Body of pancreas (tissue), 4 donors: ENCODE measurements at regions not wholly inside any gene's neighbourhood (a gene's known extent, or its start where the extent isn't known, plus 50 kb on each side); places are given as distances from the start of the nearest gene placed in this dataset.

Experiments
- ATAC-seq: fragments of 150-250 bp; one replicate; pipeline ENCODE4 v1.9.1; 2016
- DNase-seq, 4 donors: peaks; one replicate each; pipeline ENCODE4 v3.0.0-alpha.2; 2019
- H3K27ac ChIP-seq, 4 donors: fragments of 200-600 bp; sonication (generic); 1 replicate in 3 of 4; 2 replicates in 1 of 4; pipeline versions ENCODE4 v1.5.1 to v1.6.1; 2016 to 2019; ENCODE audit warnings: mild to moderate bottlenecking in 1 of 4, mixed read lengths in 1 of 4, moderate library complexity in 1 of 4
- H3K27me3 ChIP-seq, 2 donors: fragments of 200-600 bp; sonication (generic); one replicate each; pipeline ENCODE4 v1.6.0; 2016; ENCODE audit warnings: mild to moderate bottlenecking in 1 of 2
- H3K36me3 ChIP-seq, 2 donors: fragments of 200-600 bp; sonication (generic); replicated peaks in 1 of 2; 2 replicates each; pipeline ENCODE4 v1.5.1; 2016; ENCODE audit warnings: low read depth in 2 of 2; ENCODE audit not compliant: insufficient read depth in 1 of 2
- H3K4me1 ChIP-seq: fragments of 200-600 bp; sonication (generic); one replicate; pipeline ENCODE4 v1.6.0; 2016
- H3K4me3 ChIP-seq, 2 donors: fragments of 200-600 bp; sonication (generic); 1 replicate in 1 of 2; 2 replicates in 1 of 2; pipeline ENCODE4 v1.5.1; 2016 to 2019
- H3K9me3 ChIP-seq, 3 donors: fragments of 200-600 bp; sonication (generic); 1 replicate in 2 of 3; 2 replicates in 1 of 3; pipeline ENCODE4 v1.5.1; 2016
- POLR2A ChIP-seq, 3 donors: fragments of 450-650 bp; IDR thresholded peaks; one replicate each; pipeline ENCODE4 v1.6.1; 2016; ENCODE audit warnings: antibody characterized with exemption in 3 of 3, mild to moderate bottlenecking in 2 of 3
- WGBS, 2 donors: methylation state at CpG; one replicate each; pipeline ENCODE4 v1.1.5; 2017; 5-methylcytosine and 5-hydroxymethylcytosine counted together
- intact Hi-C: fragments of 100-400 bp; cut with DNase I; formaldehyde crosslinking; loops from one replicate; pipeline ENCODE4 v1.15.1; 2023
- TF ChIP-seq, protein P1 (sequence below), 7 experiments: fragments of 450-650 bp in 4 of 7; fragments of 200-600 bp in 3 of 7; sonication (generic) in 3 of 7; IDR thresholded peaks; one replicate each; pipeline ENCODE4 v1.5.1; 2016 to 2019; ENCODE audit warnings: antibody characterized with exemption in 7 of 7

GRCh38 chr6:121765060-121765459, 329.6 kb downstream of the GJA1 start:
- Histone ChIP-seq H3K4me1 (no peaks in the 10 kb centered on the region), H3K27me3 (no peaks in the 10 kb centered on the region), H3K4me3 (no peak overlapping the region), H3K9me3 (no peaks in the 10 kb centered on the region), H3K36me3 (no peaks in the 10 kb centered on the region), H3K27ac (no peak overlapping the region)
- 85 to 87% methylated on average over 2 of the region's 2 CpGs for WGBS, 2 donors
- TF ChIP-seq POLR2A (IDR thresholded peaks at IDR 0.05) = no peak
- TF ChIP-seq, protein P1, sequence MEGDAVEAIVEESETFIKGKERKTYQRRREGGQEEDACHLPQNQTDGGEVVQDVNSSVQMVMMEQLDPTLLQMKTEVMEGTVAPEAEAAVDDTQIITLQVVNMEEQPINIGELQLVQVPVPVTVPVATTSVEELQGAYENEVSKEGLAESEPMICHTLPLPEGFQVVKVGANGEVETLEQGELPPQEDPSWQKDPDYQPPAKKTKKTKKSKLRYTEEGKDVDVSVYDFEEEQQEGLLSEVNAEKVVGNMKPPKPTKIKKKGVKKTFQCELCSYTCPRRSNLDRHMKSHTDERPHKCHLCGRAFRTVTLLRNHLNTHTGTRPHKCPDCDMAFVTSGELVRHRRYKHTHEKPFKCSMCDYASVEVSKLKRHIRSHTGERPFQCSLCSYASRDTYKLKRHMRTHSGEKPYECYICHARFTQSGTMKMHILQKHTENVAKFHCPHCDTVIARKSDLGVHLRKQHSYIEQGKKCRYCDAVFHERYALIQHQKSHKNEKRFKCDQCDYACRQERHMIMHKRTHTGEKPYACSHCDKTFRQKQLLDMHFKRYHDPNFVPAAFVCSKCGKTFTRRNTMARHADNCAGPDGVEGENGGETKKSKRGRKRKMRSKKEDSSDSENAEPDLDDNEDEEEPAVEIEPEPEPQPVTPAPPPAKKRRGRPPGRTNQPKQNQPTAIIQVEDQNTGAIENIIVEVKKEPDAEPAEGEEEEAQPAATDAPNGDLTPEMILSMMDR (IDR thresholded peaks at IDR 0.05) = no peak
- ATAC-seq (no peak), DNase-seq (no peak)
- intact Hi-C loops = no loop called here

GRCh38 chr6:121767211-121767610, 331.8 kb downstream of the GJA1 start:
- H3K4me3 ChIP-seq = no peak overlapping the region
- no peaks in the 10 kb centered on the region for H3K36me3 ChIP-seq

GRCh38 chr6:121770943-121771342, 335.5 kb downstream of the GJA1 start:
- no peak for ATAC-seq

More at GRCh38 chr6:121767211-121767610, 331.8 kb downstream of the GJA1 start:
- DNase-seq (no peak), ATAC-seq (no peak)
- no peak for TF ChIP-seq POLR2A (IDR thresholded peaks at IDR 0.05)
- no peaks in the 10 kb centered on the region for H3K27me3 ChIP-seq
- intact Hi-C loops = no loop called here
- 63% methylated on average over 3 of the region's 3 CpGs for WGBS, 2 donors
- H3K27ac ChIP-seq = no peak overlapping the region
- H3K4me1 ChIP-seq = no peaks in the 10 kb centered on the region
- H3K9me3 ChIP-seq = no peaks in the 10 kb centered on the region

DNA sequence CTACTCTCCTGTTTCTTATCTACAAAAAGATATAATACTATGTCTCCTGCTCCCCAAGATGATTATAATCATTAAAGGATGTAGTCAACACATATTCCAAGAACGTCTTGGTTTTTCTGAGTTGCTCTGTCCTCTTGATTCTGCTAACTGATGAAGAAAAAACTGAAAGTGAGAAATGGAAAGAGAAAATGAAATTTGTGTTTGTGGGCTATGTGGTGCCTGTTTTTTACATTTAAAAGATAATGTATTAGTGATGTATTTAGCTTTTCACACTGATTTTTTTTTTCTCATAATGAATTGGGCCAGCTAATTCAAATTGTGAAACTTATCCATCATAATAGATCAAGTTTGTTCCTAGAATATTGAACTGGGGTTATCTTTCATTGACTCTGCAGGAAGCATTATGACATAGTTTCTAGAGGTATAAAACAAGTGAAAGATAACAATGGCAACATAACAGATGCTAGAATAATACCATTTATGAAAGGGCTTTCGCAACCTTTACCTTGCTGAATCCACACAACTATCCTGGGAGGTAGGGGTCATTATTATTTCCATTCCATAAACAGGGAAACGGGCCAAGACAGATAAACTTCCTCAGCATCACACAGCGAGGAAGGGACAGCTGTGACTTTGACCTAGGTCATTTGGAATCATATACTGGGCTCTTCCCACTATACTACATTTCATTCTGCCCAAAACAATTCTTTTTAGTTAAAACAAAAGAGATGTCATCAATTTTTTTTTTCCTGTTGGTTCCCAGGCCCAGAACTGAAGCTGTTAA, 336.7 kb downstream of the GJA1 start:
- Histone ChIP-seq H3K27ac (no peak overlapping the region), H3K4me3 (no peak overlapping the region), H3K9me3 (no peaks in the 10 kb centered on the region), H3K27me3 (no peaks in the 10 kb centered on the region), H3K36me3 (no peaks in the 10 kb centered on the region), H3K4me1 (no peaks in the 10 kb centered on the region)
- DNase-seq (no peak), ATAC-seq (no peak)
- no peak for TF ChIP-seq POLR2A (IDR thresholded peaks at IDR 0.05)
- TF ChIP-seq, protein P1 (IDR thresholded peaks at IDR 0.05) = no peak
- WGBS, 2 donors = 54 to 63% methylated on average over 4 of the region's 4 CpGs
- intact Hi-C loops = no loop called here

More at GRCh38 chr6:121770943-121771342, 335.5 kb downstream of the GJA1 start:
- Histone ChIP-seq H3K9me3 (no peaks in the 10 kb centered on the region), H3K27ac (no peak overlapping the region), H3K4me3 (no peak overlapping the region), H3K27me3 (no peaks in the 10 kb centered on the region), H3K4me1 (no peaks in the 10 kb centered on the region), H3K36me3 (no peaks in the 10 kb centered on the region)
- WGBS, 2 donors = 87 to 90% methylated on average over 2 of the region's 2 CpGs
- TF ChIP-seq POLR2A (IDR thresholded peaks at IDR 0.05) = no peak
- TF ChIP-seq, protein P1 (IDR thresholded peaks at IDR 0.05) = no peak
- DNase-seq = no peak
- intact Hi-C loops = no loop called here

DNA sequence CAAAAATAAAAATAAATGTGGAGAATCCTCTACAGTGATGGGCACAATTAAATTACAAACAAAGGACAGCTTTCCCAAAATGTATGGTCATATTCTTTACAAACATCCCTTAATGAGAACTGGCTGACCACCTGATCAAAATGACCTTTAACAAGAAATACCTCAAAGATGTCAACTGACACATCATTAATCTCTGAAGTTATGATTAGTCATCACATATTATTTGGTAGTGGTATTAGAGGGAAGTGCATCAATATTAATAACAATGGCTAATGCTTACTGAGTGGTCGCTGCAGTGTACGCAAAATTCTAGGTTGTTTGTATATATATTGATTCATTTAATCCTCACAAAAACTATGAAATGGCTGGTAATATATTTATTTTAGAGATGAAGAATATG, 340.6 kb downstream of the GJA1 start:
- no peak overlapping the region for H3K4me3 ChIP-seq
- no peaks in the 10 kb centered on the region for H3K4me1 ChIP-seq
- H3K36me3 ChIP-seq = no peaks in the 10 kb centered on the region
- no peaks in the 10 kb centered on the region for H3K9me3 ChIP-seq
- DNase-seq (no peak), ATAC-seq (no peak)
- H3K27ac ChIP-seq = no peak overlapping the region
- no peak for TF ChIP-seq POLR2A (IDR thresholded peaks at IDR 0.05)
- TF ChIP-seq, protein P1 (IDR thresholded peaks at IDR 0.05) = no peak
- intact Hi-C loops = no loop called here
- WGBS, 2 donors = 94 to 96% methylated on average over 2 of the region's 2 CpGs
- H3K27me3 ChIP-seq = no peaks in the 10 kb centered on the region
